GM23338 (cell line): ENCODE measurements at regions not wholly inside any gene's neighbourhood (a gene's known extent, or its start where the extent isn't known, plus 50 kb on each side); places are given as distances from the start of the nearest gene placed in this dataset.

Experiments used
- CREB1 ChIP-seq: fragments of 250-450 bp; sonication (Bioruptor Pico); IDR thresholded peaks from 2 replicates; pipeline ENCODE4 v1.5.0; 2020; ENCODE audit warnings: low read depth, mild to moderate bottlenecking, moderate library complexity
- CTCF ChIP-seq, 2 experiments: fragments of 200-600 bp in 1 of 2; sonication (generic) in 1 of 2; conservative IDR thresholded peaks; 2 replicates each; pipeline versions ENCODE4 v1.5.1 to v1.6.1; 2016 to 2017; ENCODE audit warnings: antibody characterized with exemption in 2 of 2, low read depth in 2 of 2, mild to moderate bottlenecking in 2 of 2, moderate library complexity in 1 of 2
- EZH2 ChIP-seq: fragments of 200-600 bp; sonication (generic); IDR thresholded peaks from one replicate; pipeline ENCODE4 v1.8.0; 2017; ENCODE audit warnings: antibody characterized with exemption, mild to moderate bottlenecking, low read depth; ENCODE audit not compliant: unreplicated experiment
- EZH2phosphoT487 ChIP-seq: fragments of 200-600 bp; sonication (generic); IDR thresholded peaks from one replicate; pipeline ENCODE4 v1.8.1; 2018; ENCODE audit warnings: antibody characterized with exemption; ENCODE audit not compliant: unreplicated experiment
- JUNB ChIP-seq: IDR thresholded peaks from one replicate; pipeline ENCODE4 v1.6.1; 2016; ENCODE audit warnings: antibody characterized with exemption; ENCODE audit not compliant: unreplicated experiment
- NANOG ChIP-seq: IDR thresholded peaks from 2 replicates; pipeline ENCODE4 v1.6.1; 2016; ENCODE audit warnings: antibody characterized with exemption, borderline replicate concordance
- POLR2AphosphoS5 ChIP-seq: IDR thresholded peaks from 2 replicates; pipeline ENCODE4 v1.6.1; 2016; ENCODE audit warnings: antibody characterized with exemption, low read depth
- REST ChIP-seq: IDR thresholded peaks from one replicate; pipeline ENCODE4 v1.6.1; 2018; ENCODE audit warnings: antibody characterized with exemption; ENCODE audit not compliant: unreplicated experiment
- ZNF331 ChIP-seq: fragments of 250-450 bp; sonication (Bioruptor Pico); IDR thresholded peaks from 2 replicates; pipeline ENCODE4 v1.5.0; 2020; ENCODE audit warnings: low read depth, mild to moderate bottlenecking, moderate library complexity

- no peak for TF ChIP-seq CTCF (conservative IDR thresholded peaks at IDR 0.05; ENCODE audit: low read depth in 2 of 2)
- TF ChIP-seq REST = no peak
- TF ChIP-seq EZH2 = no peak
- TF ChIP-seq POLR2AphosphoS5 = no peak
- no peak for TF ChIP-seq EZH2phosphoT487
- TF ChIP-seq NANOG = no peak
- no peak for TF ChIP-seq ZNF331 (CRISPR knock-in tag)
- no peak for TF ChIP-seq CREB1 (CRISPR knock-in tag)
- no peak for TF ChIP-seq JUNB
Observed at GRCh38 chr11:95302211-95302610, 71.2 kb upstream of the SESN3 start.
